ENCODE measurements at regions not wholly inside any gene's neighbourhood (a gene's known extent, or its start where the extent isn't known, plus 50 kb on each side); places are given as distances from the start of the nearest gene placed in this dataset.

- DNase-seq (ENCODE audit: low read depth in 2 of 2), result no peak
These were observed 403.7 kb downstream of the CDH26 start for GRCh38 chr20:60361761-60362395.

DNA sequence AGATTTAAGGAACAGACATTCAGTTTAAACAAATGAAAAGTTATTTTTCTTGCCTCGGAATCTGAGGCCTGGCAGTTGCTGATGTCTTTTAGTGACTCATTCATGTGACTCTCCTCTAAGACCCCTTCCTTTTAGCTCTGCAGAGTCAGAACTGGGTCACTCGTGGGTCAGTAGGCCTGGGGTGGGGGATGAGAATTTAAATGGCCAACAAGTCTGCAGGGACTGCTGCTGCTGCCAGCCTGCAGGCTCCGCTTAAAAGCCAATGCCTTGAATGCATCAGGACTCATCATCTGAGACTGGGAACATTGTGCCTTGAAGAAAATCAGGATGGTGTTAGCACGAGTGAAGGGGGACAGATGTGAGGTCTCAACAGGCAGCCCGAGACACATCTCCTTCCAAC lies 404.3 kb downstream of the CDH26 start:
- DNase-seq (ENCODE audit: low read depth in 2 of 2), result no peak

DNA sequence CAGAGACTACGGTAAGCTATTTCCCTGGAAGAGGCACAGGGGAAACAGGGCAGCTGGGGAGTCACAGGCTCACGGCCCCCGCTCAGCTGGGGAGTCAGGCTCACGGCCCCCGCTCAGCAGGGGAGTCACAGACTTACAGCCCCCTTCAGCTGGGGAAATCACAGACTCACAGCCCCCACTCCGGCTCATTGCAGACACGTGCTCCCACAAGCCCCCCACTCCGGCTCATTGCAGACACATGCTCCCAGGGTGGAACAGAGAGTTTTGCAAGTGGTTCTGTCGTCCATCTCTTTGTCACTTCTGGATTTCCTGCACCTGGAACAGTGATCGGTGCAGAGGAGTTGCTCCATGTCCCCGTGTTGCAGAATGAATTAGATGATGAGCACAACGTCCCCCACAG lies 405.5 kb downstream of the CDH26 start:
- DNase-seq (ENCODE audit: low read depth in 2 of 2), result no peak

- DNase-seq (ENCODE audit: low read depth in 2 of 2), result no peak
These were observed 406.9 kb downstream of the CDH26 start for GRCh38 chr20:60365064-60365666.

DNA sequence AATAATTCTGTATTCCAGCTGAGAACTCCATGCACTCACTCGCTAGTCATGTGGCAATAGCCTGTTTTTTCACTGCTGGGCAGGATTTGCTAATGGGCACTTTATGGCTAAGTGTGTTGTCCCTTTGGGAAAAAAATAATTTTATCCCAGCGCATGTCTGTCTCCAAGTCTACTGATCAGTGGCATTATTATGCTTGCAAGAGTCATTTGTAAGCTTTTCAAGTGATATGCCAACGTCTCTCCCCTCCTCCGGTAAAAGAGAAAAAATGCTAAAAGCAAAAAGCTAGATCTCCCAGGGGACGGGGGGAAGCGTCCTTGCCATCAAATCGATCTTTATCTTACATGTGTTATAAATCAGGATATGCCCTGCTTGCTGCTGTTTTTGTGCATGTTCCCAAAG lies 407.7 kb downstream of the CDH26 start:
- no peak for DNase-seq (ENCODE audit: low read depth in 2 of 2)

GRCh38 chr20:60371384-60371783 lies 413.2 kb downstream of the CDH26 start:
- no peak for DNase-seq (ENCODE audit: low read depth in 2 of 2)

GRCh38 chr20:60372275-60372674 lies 414.1 kb downstream of the CDH26 start:
- DNase-seq (ENCODE audit: low read depth in 2 of 2), result no peak

GRCh38 chr20:60372822-60373221 lies 414.6 kb downstream of the CDH26 start:
- DNase-seq (ENCODE audit: low read depth in 2 of 2), result no peak

DNA sequence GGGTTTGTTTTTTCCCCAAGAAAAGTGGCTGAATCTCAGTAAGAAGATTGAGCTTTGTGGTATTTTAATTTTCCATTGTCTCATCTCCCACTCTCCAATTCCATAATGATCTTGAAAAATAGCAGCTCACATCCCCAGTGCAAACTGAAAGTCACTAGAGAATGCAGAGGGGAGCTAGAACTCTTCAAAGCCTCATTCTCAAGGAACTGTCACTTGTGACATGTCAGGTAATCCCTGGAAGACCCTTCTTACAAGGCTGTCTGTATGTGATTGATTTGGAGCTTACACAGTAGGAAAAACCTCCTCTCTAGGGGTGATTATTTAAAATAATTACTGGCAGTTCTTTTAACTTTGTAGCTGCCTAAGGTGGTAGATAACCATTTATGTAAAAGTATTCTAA lies 420.4 kb downstream of the CDH26 start:
- no peak for DNase-seq (ENCODE audit: low read depth in 2 of 2)

- no peak for DNase-seq (ENCODE audit: low read depth in 2 of 2)
These were observed 423.6 kb downstream of the CDH26 start for GRCh38 chr20:60381643-60382400.

DNA sequence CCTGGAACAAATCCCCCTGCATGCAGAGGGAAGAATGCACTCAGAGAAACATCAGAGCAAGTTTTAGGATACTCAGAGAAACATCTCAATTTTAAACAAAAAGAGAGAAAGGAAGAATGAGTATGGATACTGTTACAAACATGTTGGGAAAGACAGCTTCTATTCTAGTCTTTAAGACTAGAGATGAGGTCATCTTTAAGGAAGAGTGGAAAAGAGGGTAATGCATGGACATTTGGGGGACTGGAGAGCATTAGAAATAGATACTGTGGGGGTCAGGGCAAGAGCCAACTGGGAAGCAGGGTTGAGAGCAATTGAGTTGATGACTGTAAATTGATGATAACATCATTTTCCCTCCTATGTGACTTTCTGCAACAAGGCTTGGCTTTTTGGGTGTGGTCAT lies 431.2 kb downstream of the CDH26 start:
- no peak for DNase-seq (ENCODE audit: low read depth in 2 of 2)

DNA sequence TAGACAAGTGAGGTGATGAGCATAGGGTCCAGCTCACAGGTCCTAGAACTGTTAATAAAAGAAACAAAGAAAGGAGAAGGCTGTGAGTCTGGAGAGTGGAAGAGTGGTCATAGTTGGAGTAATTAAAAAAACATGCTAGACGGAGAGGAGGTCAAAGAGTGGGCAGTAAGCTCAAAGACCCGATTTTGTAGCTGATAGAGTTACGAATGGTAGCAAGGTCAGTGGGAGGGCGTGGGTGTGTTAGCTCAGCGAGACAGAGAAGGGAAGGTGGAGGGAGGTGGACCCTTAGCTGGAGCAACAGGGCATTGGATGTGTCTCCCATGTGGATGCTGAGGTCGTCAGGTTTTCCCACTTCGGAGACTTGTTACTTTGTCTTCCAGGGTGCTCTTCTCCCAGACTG lies 431.7 kb downstream of the CDH26 start:
- no peak for DNase-seq (ENCODE audit: low read depth in 2 of 2)

GRCh38 chr20:60395991-60396390 lies 437.8 kb downstream of the CDH26 start:
- DNase-seq (ENCODE audit: low read depth in 2 of 2), result no peak

DNA sequence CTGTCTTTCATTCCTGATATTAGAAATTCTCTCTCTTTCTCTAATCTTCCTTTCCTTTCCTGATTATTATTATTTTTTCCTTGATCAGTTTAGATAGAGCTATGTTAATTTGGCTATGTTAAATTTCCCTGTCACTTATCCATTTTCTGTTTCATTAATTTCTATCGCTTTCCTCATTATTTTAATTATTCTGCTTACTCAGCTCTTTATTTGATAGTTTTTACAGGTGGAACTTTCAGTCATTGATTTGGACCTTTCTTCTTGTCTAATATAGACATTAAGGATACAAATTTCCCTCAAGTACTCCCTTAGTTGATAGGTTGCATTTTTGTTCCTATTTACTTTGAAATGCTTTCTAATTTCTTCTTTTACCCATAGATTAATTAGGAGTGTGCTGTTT lies 442.3 kb downstream of the CDH26 start:
- no peak for DNase-seq (ENCODE audit: low read depth in 2 of 2)

DNA sequence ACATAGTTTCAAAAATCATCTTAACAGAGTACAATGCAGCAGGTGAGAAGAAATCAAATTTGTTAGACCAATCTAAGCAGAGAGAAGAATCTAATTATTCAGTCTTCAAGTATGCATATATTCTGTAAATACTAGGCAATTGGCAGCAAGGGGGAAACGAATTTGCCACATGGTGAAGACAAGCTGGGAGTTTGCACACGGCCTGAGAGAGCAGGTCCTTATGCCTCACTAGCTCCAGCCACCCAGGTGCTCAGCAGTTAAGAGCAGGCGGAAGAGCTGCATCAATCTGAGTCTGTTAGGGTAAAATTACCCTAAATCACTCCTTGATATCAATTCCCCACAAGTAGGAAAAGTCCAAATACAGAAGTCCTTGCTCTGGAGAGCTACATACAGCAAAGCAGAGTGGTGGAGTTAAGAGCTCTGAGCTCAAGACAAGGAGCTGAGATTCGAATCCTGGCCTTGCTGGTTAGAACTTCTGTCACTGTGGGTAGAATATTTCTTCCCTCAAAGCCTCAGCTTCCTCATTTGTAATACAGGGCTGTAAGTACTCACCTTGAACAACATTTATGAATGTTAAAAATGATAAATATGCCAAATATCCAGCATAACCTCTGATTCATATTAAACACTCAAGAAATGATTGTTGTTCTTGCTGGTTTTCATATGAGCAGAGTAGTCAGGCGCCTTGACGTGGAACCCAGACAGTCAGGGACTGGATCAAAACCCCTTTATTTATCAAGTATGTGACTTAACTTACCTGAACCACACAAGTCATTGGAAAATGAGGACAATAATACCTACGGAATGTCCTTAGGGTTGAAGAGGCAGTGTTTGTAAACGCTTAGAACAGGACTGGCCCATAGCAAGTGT lies 444.2 kb downstream of the CDH26 start:
- no peak for DNase-seq (ENCODE audit: low read depth in 2 of 2)

GRCh38 chr20:60403105-60403741 lies 445.0 kb downstream of the CDH26 start:
- no peak for DNase-seq (ENCODE audit: low read depth in 2 of 2)

- no peak for DNase-seq (ENCODE audit: low read depth in 2 of 2)
These were observed 449.0 kb downstream of the CDH26 start for GRCh38 chr20:60407011-60407771.

- DNase-seq (ENCODE audit: low read depth in 2 of 2), result no peak
These were observed 449.7 kb downstream of the CDH26 start for GRCh38 chr20:60407938-60408337.

GRCh38 chr20:60408435-60408834 lies 450.2 kb downstream of the CDH26 start:
- no peak for DNase-seq (ENCODE audit: low read depth in 2 of 2)

DNA sequence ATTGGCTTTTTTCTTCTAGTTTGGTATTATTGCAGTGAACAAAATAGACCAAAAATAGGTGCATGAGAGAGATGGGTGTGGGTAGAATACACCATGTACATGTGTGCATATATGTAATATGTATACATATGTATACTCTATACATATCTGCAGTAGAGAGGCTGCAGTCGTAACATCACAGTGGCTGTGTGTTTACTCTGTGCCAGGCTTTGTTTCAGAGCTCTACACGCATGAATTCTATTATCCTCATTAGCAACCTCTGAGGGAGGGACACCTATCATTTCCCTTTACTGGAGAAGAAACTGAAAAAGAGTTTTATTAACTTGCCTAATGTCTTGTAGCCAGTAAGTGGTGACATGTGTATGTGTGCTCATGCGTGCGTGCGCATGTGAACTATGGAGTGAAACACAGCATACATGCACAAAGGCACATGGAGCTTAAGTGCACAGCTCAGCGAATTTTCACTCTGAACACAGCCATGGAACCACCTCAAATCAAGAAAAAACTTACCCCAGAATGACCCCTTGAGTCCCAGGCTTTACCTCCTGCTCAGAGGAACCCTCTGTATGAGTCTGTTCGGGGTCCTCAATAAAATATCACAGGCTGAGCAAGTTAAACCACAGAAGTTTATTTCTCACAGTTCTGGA lies 452.5 kb downstream of the CDH26 start:
- DNase-seq (ENCODE audit: low read depth in 2 of 2), result no peak
